Activated B cell treated with CpG ODN at 0.5 μM for 24 hours (primary cell): ENCODE measurements at regions not wholly inside any gene's neighbourhood (a gene's known extent, or its start where the extent isn't known, plus 50 kb on each side); places are given as distances from the start of the nearest gene placed in this dataset.
"Not testable (repeated sequence)": the region's sequence is repeated elsewhere in the genome, so short reads cannot be mapped to it uniquely, and the experiment has no call there.

Experiments used
- ATAC-seq: fragments of 200-7000 bp; cut with Tn5 transposase; one replicate; pipeline ENCODE4 v1.10.0; 2021; ENCODE audit warnings: low read depth, mild to moderate bottlenecking, moderate library complexity
- CTCF ChIA-PET: fragments of 350-600 bp; sonication (Branson Sonifier 250); formaldehyde crosslinking; loops from one replicate; lab custom pipeline; 2021; ENCODE audit warnings: antibody characterized with exemption; lab: Charles Lee
- POLR2A ChIA-PET: fragments of 350-600 bp; sonication (Branson Sonifier 250); formaldehyde crosslinking; loops from one replicate; lab custom pipeline; 2021; ENCODE audit warnings: antibody characterized with exemption; lab: Charles Lee
- DNase-seq: peaks from one replicate; pipeline ENCODE4 v3.0.0; 2022
- H3K27ac Mint-ChIP-seq: one replicate; pipeline ENCODE4 v1.8.0; 2020; ENCODE audit warnings: mixed read lengths
- H3K27me3 Mint-ChIP-seq: one replicate; pipeline ENCODE4 v1.8.0; 2021; ENCODE audit warnings: mixed read lengths
- H3K36me3 Mint-ChIP-seq: one replicate; pipeline ENCODE4 v1.8.0; 2021; ENCODE audit warnings: low read depth, mixed read lengths
- H3K4me1 Mint-ChIP-seq: one replicate; pipeline ENCODE4 v1.8.0; 2021; ENCODE audit warnings: mixed read lengths
- H3K4me3 Mint-ChIP-seq: one replicate; pipeline ENCODE4 v1.8.0; 2020; ENCODE audit warnings: mild to moderate bottlenecking, mixed read lengths
- H3K9me3 Mint-ChIP-seq: one replicate; pipeline ENCODE4 v1.8.0; 2020; ENCODE audit warnings: mixed read lengths
- intact Hi-C: fragments of 100-400 bp; cut with micrococcal nuclease; formaldehyde crosslinking; loops from one replicate; pipeline ENCODE4 v1.15.1; 2024
- TF ChIP-seq, protein P1 (sequence below): fragments of 200-600 bp; IDR thresholded peaks from one replicate; pipeline ENCODE4 v1.8.0; 2022; ENCODE audit warnings: antibody characterized with exemption, mild to moderate bottlenecking

DNA sequence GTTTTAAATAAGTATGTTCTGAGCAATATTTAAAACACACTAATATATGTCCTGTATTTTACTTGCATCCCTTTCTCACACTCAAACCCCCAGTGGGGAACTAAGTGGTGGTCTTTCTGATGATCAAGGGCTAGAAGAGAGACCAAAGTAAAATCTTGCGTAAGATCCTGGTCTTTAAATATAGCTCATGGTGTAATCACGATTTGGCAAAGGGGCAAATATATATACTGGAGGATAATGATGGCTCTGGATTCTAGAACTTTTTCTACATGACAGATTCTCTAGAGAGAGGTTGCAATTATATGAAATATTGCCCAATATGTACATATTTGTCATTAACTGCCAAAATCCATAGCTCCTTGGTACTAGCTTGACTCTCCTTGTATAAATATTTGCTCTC lies 438.3 kb downstream of the NXPH1 start:
- ChIA-PET CTCF (no interaction called here), POLR2A (no interaction called here)
- H3K4me3 Mint-ChIP-seq, result no peak overlapping the region
- ATAC-seq (no peak), DNase-seq (no peak)
- peaks cover 5% of the 10 kb centered on the region for H3K9me3 Mint-ChIP-seq
- H3K36me3 Mint-ChIP-seq, result no peaks in the 10 kb centered on the region
- H3K27ac Mint-ChIP-seq, result no peak overlapping the region
- intact Hi-C loops, result no loop called here
- TF ChIP-seq, protein P1, sequence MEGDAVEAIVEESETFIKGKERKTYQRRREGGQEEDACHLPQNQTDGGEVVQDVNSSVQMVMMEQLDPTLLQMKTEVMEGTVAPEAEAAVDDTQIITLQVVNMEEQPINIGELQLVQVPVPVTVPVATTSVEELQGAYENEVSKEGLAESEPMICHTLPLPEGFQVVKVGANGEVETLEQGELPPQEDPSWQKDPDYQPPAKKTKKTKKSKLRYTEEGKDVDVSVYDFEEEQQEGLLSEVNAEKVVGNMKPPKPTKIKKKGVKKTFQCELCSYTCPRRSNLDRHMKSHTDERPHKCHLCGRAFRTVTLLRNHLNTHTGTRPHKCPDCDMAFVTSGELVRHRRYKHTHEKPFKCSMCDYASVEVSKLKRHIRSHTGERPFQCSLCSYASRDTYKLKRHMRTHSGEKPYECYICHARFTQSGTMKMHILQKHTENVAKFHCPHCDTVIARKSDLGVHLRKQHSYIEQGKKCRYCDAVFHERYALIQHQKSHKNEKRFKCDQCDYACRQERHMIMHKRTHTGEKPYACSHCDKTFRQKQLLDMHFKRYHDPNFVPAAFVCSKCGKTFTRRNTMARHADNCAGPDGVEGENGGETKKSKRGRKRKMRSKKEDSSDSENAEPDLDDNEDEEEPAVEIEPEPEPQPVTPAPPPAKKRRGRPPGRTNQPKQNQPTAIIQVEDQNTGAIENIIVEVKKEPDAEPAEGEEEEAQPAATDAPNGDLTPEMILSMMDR, result no peak
- no peaks in the 10 kb centered on the region for H3K4me1 Mint-ChIP-seq
- no peaks in the 10 kb centered on the region for H3K27me3 Mint-ChIP-seq

DNA sequence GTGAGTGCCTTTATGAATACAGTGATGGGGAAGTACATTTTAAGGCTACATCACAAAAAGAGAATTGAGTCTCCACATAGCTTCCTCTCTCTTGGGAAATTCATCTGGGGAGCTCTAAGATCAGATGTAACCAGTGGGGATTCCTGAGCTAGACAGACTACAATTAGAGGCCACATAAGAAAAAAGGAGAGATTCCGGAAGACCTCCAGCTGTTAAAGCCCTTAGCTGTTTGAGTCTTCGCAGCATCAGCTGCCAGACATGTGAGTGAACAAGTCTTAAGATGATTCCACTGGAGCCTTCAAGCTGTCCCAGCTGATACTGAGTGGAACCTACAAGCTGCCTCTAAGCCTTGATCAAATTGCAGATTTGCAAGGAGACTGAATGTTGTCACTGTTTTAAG lies 448.5 kb downstream of the NXPH1 start:
- POLR2A ChIA-PET, result no interaction called here
- Mint-ChIP-seq H3K27ac (no peak overlapping the region), H3K4me1 (no peaks in the 10 kb centered on the region), H3K9me3 (peaks cover 9% of the 10 kb centered on the region), H3K27me3 (no peaks in the 10 kb centered on the region), H3K36me3 (no peaks in the 10 kb centered on the region), H3K4me3 (no peak overlapping the region)
- ATAC-seq, result no peak
- intact Hi-C loops, result no loop called here
- no peak for DNase-seq
- CTCF ChIA-PET, result no interaction called here
- TF ChIP-seq, protein P1, result no peak

- ChIA-PET CTCF (no interaction called here), POLR2A (no interaction called here)
- Mint-ChIP-seq H3K4me3 (no peak overlapping the region), H3K27ac (no peak overlapping the region), H3K36me3 (no peaks in the 10 kb centered on the region), H3K9me3 (peaks cover 14% of the 10 kb centered on the region), H3K27me3 (no peaks in the 10 kb centered on the region), H3K4me1 (no peaks in the 10 kb centered on the region)
- TF ChIP-seq, protein P1, result no peak
- no peak for DNase-seq
- intact Hi-C loops, result no loop called here
- ATAC-seq, result no peak
These were observed 452.1 kb downstream of the NXPH1 start for GRCh38 chr7:8885480-8886000.

DNA sequence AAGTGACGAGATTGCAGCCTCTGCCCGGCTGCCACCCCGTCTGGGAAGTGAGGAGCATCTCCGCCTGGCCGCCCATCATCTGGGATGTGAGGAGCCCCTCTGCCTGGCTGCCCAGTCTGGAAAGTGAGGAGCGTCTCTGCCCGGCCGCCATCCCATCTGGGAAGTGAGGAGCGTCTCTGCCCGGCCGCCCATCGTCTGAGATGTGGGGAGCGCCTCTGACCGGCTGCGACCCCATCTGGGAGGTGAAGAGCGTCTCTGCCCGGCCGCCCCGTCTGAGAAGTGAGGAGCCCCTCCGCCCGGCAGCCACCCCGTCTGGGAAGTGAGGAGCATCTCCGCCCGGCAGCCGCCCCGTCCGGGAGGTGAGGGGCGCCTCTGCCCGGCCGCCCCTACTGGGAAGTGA lies 456.9 kb downstream of the NXPH1 start:
- ATAC-seq, H3K4me1 Mint-ChIP-seq, H3K27me3 Mint-ChIP-seq, POLR2A ChIA-PET, CTCF ChIA-PET, H3K36me3 Mint-ChIP-seq, H3K4me3 Mint-ChIP-seq, DNase-seq, intact Hi-C loops, H3K27ac Mint-ChIP-seq: not testable (repeated sequence)
- peaks cover 14% of the 10 kb centered on the region for H3K9me3 Mint-ChIP-seq

DNA sequence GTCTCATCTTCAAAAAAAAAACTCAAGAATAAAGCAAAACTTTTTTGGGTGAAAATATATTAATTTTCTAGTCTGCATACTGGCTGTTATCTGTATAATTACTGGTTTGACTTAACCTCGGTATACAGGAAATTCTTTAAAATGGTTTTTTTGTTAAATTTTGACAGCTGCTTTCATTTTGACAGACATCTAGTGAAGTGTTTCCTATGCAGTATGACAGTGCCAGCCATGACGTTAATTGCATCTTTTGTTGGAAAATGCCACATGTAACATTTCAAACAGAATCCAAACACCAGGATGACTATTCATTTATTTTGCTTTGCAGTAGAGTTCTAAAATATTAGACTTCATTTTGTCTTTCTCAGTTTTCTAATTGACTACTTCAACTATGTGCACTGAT lies 460.4 kb downstream of the NXPH1 start:
- TF ChIP-seq, protein P1, result no peak
- POLR2A ChIA-PET, result no interaction called here
- CTCF ChIA-PET, result no interaction called here
- Mint-ChIP-seq H3K4me3 (no peak overlapping the region), H3K4me1 (no peaks in the 10 kb centered on the region), H3K9me3 (peaks cover 11% of the 10 kb centered on the region), H3K27ac (no peak overlapping the region), H3K36me3 (no peaks in the 10 kb centered on the region), H3K27me3 (no peaks in the 10 kb centered on the region)
- intact Hi-C loops, result no loop called here
- DNase-seq (no peak), ATAC-seq (no peak)
